ENCODE measurements at regions not wholly inside any gene's neighbourhood (a gene's known extent, or its start where the extent isn't known, plus 50 kb on each side); places are given as distances from the start of the nearest gene placed in this dataset.

- H4K5ac ChIP-seq (ENCODE audit: insufficient read length, low read depth, low read length) = no peak overlapping the region
- H3K4me3 ChIP-seq (ENCODE audit: extremely low read depth in 1 of 4, insufficient read depth in 2 of 4, low read depth in 3 of 4, low read length in 4 of 4) = no peak overlapping the region
- no peak overlapping the region for H2BK120ac ChIP-seq (replicated peaks; ENCODE audit: low read depth, low read length)
- H3K27me3 ChIP-seq (replicated peaks in 1 of 4; ENCODE audit: control insufficient read depth in 3 of 4, extremely low read depth in 1 of 4, insufficient read depth in 3 of 4, low read length in 3 of 4) = peaks cover 0 to 11% (median 6%) of the 10 kb centered on the region in 4 experiments; a peak in 5 of 7 replicates
- ChIA-PET CTCF (ENCODE audit: partially characterized antibody) (interaction anchor here (0.6 to 12.5 kb wide), 25 partner anchors 8 to 272 kb away, joined by 3 to 202 read pairs (median 7); no protein-coding TSS in a partner anchor), POLR2A (ENCODE audit: partially characterized antibody) (no interaction called here)
- H3K4me1 ChIP-seq (replicated peaks in 1 of 4; ENCODE audit: control insufficient read depth in 3 of 4, insufficient read depth in 4 of 4, low read length in 3 of 4) = no peaks in the 10 kb centered on the region; a peak in 2 of 7 replicates
- H3K18ac ChIP-seq (ENCODE audit: extremely low read depth, low read length) = no peak overlapping the region; the same call in 1 of the 2 replicates
- peak; percentile 65 for TF ChIP-seq E2F6 (IDR thresholded peaks at IDR 0.05)
- no peak for TF ChIP-seq CTCF (IDR thresholded peaks at IDR 0.05; ENCODE audit: control extremely low read depth in 1 of 3, insufficient read depth in 1 of 3, low read depth in 1 of 3, low read length in 3 of 3)
- no peaks in the 10 kb centered on the region for H4K20me1 ChIP-seq (replicated peaks in 1 of 2; ENCODE audit: control insufficient read depth in 1 of 2, insufficient read depth in 2 of 2, low read length in 2 of 2)
- 81% methylated on average over 22 of the region's 23 CpGs; no CpG with 5 or more reads in 1 of the 2 experiments for WGBS, 2 experiments (ENCODE audit: extremely low coverage in 1 of 2, insufficient coverage in 1 of 2, insufficient read length in 1 of 2, insufficient replicate concordance in 2 of 2, low coverage in 1 of 2, low lambda C conversion rate in 2 of 2, missing lambda C conversion rate in 1 of 2)
- H2BK5ac ChIP-seq (ENCODE audit: low read depth, low read length) = no peak overlapping the region
- H3K23me2 ChIP-seq (ENCODE audit: low read depth, low read length) = no peaks in the 10 kb centered on the region
- H3K79me2 ChIP-seq (ENCODE audit: control insufficient read depth in 1 of 2, insufficient read depth in 2 of 2, low read length in 2 of 2) = no peaks in the 10 kb centered on the region
- no peak overlapping the region for H4K8ac ChIP-seq (ENCODE audit: extremely low read depth, insufficient read depth, low read length)
- H2BK15ac ChIP-seq (ENCODE audit: low read length) = no peak overlapping the region
- 0 out of 2 replicates have a peak overlapping the region, but pooled peaks have one; percentile 34 for H2AFZ ChIP-seq (ENCODE audit: low read length)
- no peak overlapping the region for H3K4ac ChIP-seq (replicated peaks; ENCODE audit: insufficient read length, low read depth, low read length)
- H3K36me3 ChIP-seq (ENCODE audit: control insufficient read depth in 2 of 4, insufficient read depth in 4 of 4, low read length in 3 of 4) = no peaks in the 10 kb centered on the region
- H2BK20ac ChIP-seq (ENCODE audit: low read length) = no peak overlapping the region
- no peak overlapping the region for H3K14ac ChIP-seq (ENCODE audit: insufficient read length)
- FAIRE-seq (no peak), DNase-seq (ENCODE audit: low read depth in 1 of 2, low spot score in 2 of 2) (peak in 1 of 2 experiments; percentile 53)
- no peaks in the 10 kb centered on the region for H3K9me3 ChIP-seq (ENCODE audit: insufficient read depth in 2 of 2, low read depth in 1 of 2, low read length in 1 of 2)
- H3K27ac ChIP-seq (ENCODE audit: low read depth, low read length) = no peak overlapping the region
- H4K91ac ChIP-seq (replicated peaks; ENCODE audit: insufficient read length, low read length) = no peak overlapping the region
- no peak overlapping the region for H3K9ac ChIP-seq (replicated peaks in 1 of 4; ENCODE audit: extremely low read depth in 1 of 4, low read depth in 3 of 4, low read length in 3 of 4)
- peak overlapping the region; percentile 68; the same call in 1 of the 2 replicates for H2BK12ac ChIP-seq (ENCODE audit: low read depth, low read length)
- no peak overlapping the region for H3K23ac ChIP-seq (ENCODE audit: insufficient read length)
- H3K79me1 ChIP-seq (ENCODE audit: low read depth, low read length) = no peaks in the 10 kb centered on the region
- no peak overlapping the region for H3K56ac ChIP-seq (replicated peaks; ENCODE audit: insufficient read length, low read depth, low read length)
- H2AK5ac ChIP-seq (ENCODE audit: low read depth, low read length) = no peak overlapping the region
- H3K4me2 ChIP-seq (ENCODE audit: insufficient read depth in 1 of 2, low read depth in 2 of 2, low read length in 2 of 2) = no peak overlapping the region
These were observed 152.3 kb downstream of the SMAD6 start for GRCh38 chr15:66854012-66854965.
